OCI-LY1 (cell line): ENCODE measurements at regions not wholly inside any gene's neighbourhood (a gene's known extent, or its start where the extent isn't known, plus 50 kb on each side); places are given as distances from the start of the nearest gene placed in this dataset.

ENCODE experiments used
- EZH2 ChIP-seq: fragments of 200-600 bp; sonication (generic), shearing (Covaris generic); IDR thresholded peaks from 2 replicates; pipeline ENCODE4 v1.8.0; 2017; ENCODE audit warnings: borderline replicate concordance, mixed run types, mild to moderate bottlenecking, antibody characterized with exemption, low read length, moderate library complexity, mixed read lengths
- TF ChIP-seq, protein P1 (sequence below): fragments of 200-600 bp; sonication (generic), shearing (Covaris generic); IDR thresholded peaks from 2 replicates; pipeline ENCODE4 v1.5.1; 2017; ENCODE audit warnings: mild to moderate bottlenecking, antibody characterized with exemption, low read length, moderate library complexity, mixed read lengths

DNA sequence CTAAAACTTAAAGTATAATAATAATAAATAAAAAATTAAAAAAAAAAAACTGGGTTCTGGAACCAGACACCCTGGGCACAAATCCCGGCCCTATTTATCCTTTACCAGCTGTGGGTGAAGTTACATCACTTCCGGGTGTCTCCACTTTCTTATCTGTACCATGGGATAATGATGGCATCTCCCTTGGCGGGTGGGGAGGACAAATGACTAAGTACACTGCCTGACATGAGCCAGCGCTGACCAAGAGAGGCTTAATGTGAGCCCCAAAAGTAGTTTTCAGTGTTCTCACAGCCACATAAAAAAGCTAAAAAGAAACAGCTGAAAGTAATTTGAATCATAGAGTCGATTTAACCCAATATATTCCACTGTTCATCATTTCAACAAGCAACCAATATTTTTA lies 424.9 kb downstream of the SOX9 start:
- TF ChIP-seq, protein P1, sequence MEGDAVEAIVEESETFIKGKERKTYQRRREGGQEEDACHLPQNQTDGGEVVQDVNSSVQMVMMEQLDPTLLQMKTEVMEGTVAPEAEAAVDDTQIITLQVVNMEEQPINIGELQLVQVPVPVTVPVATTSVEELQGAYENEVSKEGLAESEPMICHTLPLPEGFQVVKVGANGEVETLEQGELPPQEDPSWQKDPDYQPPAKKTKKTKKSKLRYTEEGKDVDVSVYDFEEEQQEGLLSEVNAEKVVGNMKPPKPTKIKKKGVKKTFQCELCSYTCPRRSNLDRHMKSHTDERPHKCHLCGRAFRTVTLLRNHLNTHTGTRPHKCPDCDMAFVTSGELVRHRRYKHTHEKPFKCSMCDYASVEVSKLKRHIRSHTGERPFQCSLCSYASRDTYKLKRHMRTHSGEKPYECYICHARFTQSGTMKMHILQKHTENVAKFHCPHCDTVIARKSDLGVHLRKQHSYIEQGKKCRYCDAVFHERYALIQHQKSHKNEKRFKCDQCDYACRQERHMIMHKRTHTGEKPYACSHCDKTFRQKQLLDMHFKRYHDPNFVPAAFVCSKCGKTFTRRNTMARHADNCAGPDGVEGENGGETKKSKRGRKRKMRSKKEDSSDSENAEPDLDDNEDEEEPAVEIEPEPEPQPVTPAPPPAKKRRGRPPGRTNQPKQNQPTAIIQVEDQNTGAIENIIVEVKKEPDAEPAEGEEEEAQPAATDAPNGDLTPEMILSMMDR = no peak
- no peak for TF ChIP-seq EZH2
